ENCODE measurements at regions not wholly inside any gene's neighbourhood (a gene's known extent, or its start where the extent isn't known, plus 50 kb on each side); places are given as distances from the start of the nearest gene placed in this dataset.

GRCh38 chr13:76722782-76723181 lies 163.4 kb downstream of the KCTD12 start:
- in situ Hi-C loops (cut with MboI; ENCODE audit: low sequenced_read_pairs, unreplicated experiment): no loop called here
- no peak for TF ChIP-seq CTCF (IDR thresholded peaks at IDR 0.05; ENCODE audit: borderline replicate concordance, control extremely low read depth, extremely low read depth, insufficient read depth, missing control alignments)
- no peak for DNase-seq (ENCODE audit: low spot score)

- in situ Hi-C loops (cut with MboI; ENCODE audit: low sequenced_read_pairs, unreplicated experiment): no loop called here
- no peak for DNase-seq (ENCODE audit: low spot score)
- no peak for TF ChIP-seq CTCF (IDR thresholded peaks at IDR 0.05; ENCODE audit: borderline replicate concordance, control extremely low read depth, extremely low read depth, insufficient read depth, missing control alignments)
Measured at GRCh38 chr13:76720821-76721220, 165.4 kb downstream of the KCTD12 start.

- no peak for DNase-seq (ENCODE audit: low spot score)
- no peak for TF ChIP-seq CTCF (IDR thresholded peaks at IDR 0.05; ENCODE audit: borderline replicate concordance, control extremely low read depth, extremely low read depth, insufficient read depth, missing control alignments)
- in situ Hi-C loops (cut with MboI; ENCODE audit: low sequenced_read_pairs, unreplicated experiment): no loop called here
Measured at GRCh38 chr13:76720416-76720815, 165.8 kb downstream of the KCTD12 start.

- in situ Hi-C loops (cut with MboI; ENCODE audit: low sequenced_read_pairs, unreplicated experiment): no loop called here
- TF ChIP-seq CTCF (IDR thresholded peaks at IDR 0.05; ENCODE audit: borderline replicate concordance, control extremely low read depth, extremely low read depth, insufficient read depth, missing control alignments): no peak
- no peak for DNase-seq (ENCODE audit: low spot score)
Measured at GRCh38 chr13:76719955-76720354, 166.2 kb downstream of the KCTD12 start.

- no peak for TF ChIP-seq CTCF (IDR thresholded peaks at IDR 0.05; ENCODE audit: borderline replicate concordance, control extremely low read depth, extremely low read depth, insufficient read depth, missing control alignments)
- no peak for DNase-seq (ENCODE audit: low spot score)
- in situ Hi-C loops (cut with MboI; ENCODE audit: low sequenced_read_pairs, unreplicated experiment): no loop called here
Measured at GRCh38 chr13:76717092-76717491, 169.1 kb downstream of the KCTD12 start.

- in situ Hi-C loops (cut with MboI; ENCODE audit: low sequenced_read_pairs, unreplicated experiment): no loop called here
Measured at GRCh38 chr13:76715621-76716020, 170.6 kb downstream of the KCTD12 start.

More at GRCh38 chr13:76715621-76716020, 170.6 kb downstream of the KCTD12 start:
- no peak for TF ChIP-seq CTCF (IDR thresholded peaks at IDR 0.05; ENCODE audit: borderline replicate concordance, control extremely low read depth, extremely low read depth, insufficient read depth, missing control alignments)
- DNase-seq (ENCODE audit: low spot score): no peak

Measured in GM13976 (cell line).